Hepatocyte (in vitro differentiated cells): ENCODE measurements at regions not wholly inside any gene's neighbourhood (a gene's known extent, or its start where the extent isn't known, plus 50 kb on each side); places are given as distances from the start of the nearest gene placed in this dataset.
A peak's percentile ranks its signal among the peaks of the same experiment; 100 is the strongest.
"Not testable (repeated sequence)": the region's sequence is repeated elsewhere in the genome, so short reads cannot be mapped to it uniquely, and the experiment has no call there.

Source experiments
- DNase-seq: peaks from one replicate; pipeline ENCODE4 v3.0.0-alpha.2; 2016; ENCODE audit warnings: low spot score
- H2AFZ ChIP-seq: fragments of 200-600 bp; sonication (generic); 2 replicates; pipeline ENCODE4 v1.6.0; 2016; ENCODE audit warnings: antibody characterized with exemption, mild to moderate bottlenecking
- H3K27ac ChIP-seq: fragments of 200-600 bp; sonication (generic); 2 replicates; pipeline ENCODE4 v1.5.1; 2016; ENCODE audit warnings: mild to moderate bottlenecking
- H3K27me3 ChIP-seq: fragments of 200-600 bp; sonication (generic); 2 replicates; pipeline ENCODE4 v1.6.1; 2016
- H3K36me3 ChIP-seq: fragments of 200-600 bp; sonication (generic); replicated peaks from 2 replicates; pipeline ENCODE4 v1.5.1; 2016; ENCODE audit warnings: low read depth; ENCODE audit not compliant: insufficient read depth
- H3K4me1 ChIP-seq: fragments of 200-600 bp; sonication (generic); 2 replicates; pipeline ENCODE4 v1.5.1; 2016; ENCODE audit warnings: mild to moderate bottlenecking, moderate library complexity; ENCODE audit not compliant: insufficient read depth
- H3K4me2 ChIP-seq: fragments of 200-600 bp; sonication (generic); 2 replicates; pipeline ENCODE4 v1.6.0; 2016
- H3K4me3 ChIP-seq: fragments of 200-600 bp; sonication (generic); 2 replicates; pipeline ENCODE4 v1.5.1; 2016; ENCODE audit warnings: mild to moderate bottlenecking
- H3K79me2 ChIP-seq: fragments of 200-600 bp; sonication (generic); 2 replicates; pipeline ENCODE4 v1.6.0; 2017; ENCODE audit warnings: mild to moderate bottlenecking
- H3K9me2 ChIP-seq: fragments of 200-600 bp; sonication (generic); replicated peaks from 2 replicates; pipeline ENCODE4 v1.6.0; 2017; ENCODE audit warnings: mild to moderate bottlenecking; ENCODE audit not compliant: insufficient read depth
- H3K9me3 ChIP-seq: fragments of 200-600 bp; sonication (generic); 2 replicates; pipeline ENCODE4 v1.5.1; 2016; ENCODE audit warnings: low read depth, mild to moderate bottlenecking
- H4K20me1 ChIP-seq: fragments of 200-600 bp; sonication (generic); 2 replicates; pipeline ENCODE4 v1.6.0; 2016; ENCODE audit warnings: mild to moderate bottlenecking; ENCODE audit not compliant: insufficient read depth, poor library complexity, severe bottlenecking
- CTCF ChIP-seq: fragments of 200-600 bp; sonication (generic); IDR thresholded peaks from 2 replicates; pipeline ENCODE4 v1.5.1; 2016; ENCODE audit warnings: antibody characterized with exemption, mild to moderate bottlenecking; ENCODE audit not compliant: poor library complexity
- EZH2 ChIP-seq: fragments of 200-600 bp; sonication (generic); IDR thresholded peaks from 2 replicates; pipeline ENCODE4 v1.6.1; 2016; ENCODE audit warnings: antibody characterized with exemption, mild to moderate bottlenecking, borderline replicate concordance
- EZH2phosphoT487 ChIP-seq: fragments of 200-600 bp; sonication (generic); IDR thresholded peaks from one replicate; pipeline ENCODE4 v1.6.1; 2018; ENCODE audit warnings: antibody characterized with exemption, mild to moderate bottlenecking, low read depth, moderate library complexity; ENCODE audit not compliant: unreplicated experiment, severe bottlenecking
- WGBS: methylation state at CpG from one replicate; pipeline ENCODE4 v1.1.6; 2016; ENCODE audit warnings: low lambda C conversion rate; ENCODE audit errors: missing lambda C conversion rate; 5-methylcytosine and 5-hydroxymethylcytosine counted together

- H3K27ac ChIP-seq: no peak overlapping the region
- no peak overlapping the region for H2AFZ ChIP-seq
- no peak for TF ChIP-seq EZH2
- TF ChIP-seq EZH2phosphoT487: no peak
- TF ChIP-seq CTCF: no peak
- no peak overlapping the region for H3K4me2 ChIP-seq
- no peaks in the 10 kb centered on the region for H3K79me2 ChIP-seq
- no peak overlapping the region for H3K4me3 ChIP-seq
- no peaks in the 10 kb centered on the region for H4K20me1 ChIP-seq
- H3K36me3 ChIP-seq: no peaks in the 10 kb centered on the region
- no peaks in the 10 kb centered on the region for H3K27me3 ChIP-seq
- 61% methylated on average over 2 of the region's 2 CpGs for WGBS
- no peak for DNase-seq
- H3K9me3 ChIP-seq: no peaks in the 10 kb centered on the region
- H3K4me1 ChIP-seq: peaks cover 3% of the 10 kb centered on the region
- no peaks in the 10 kb centered on the region for H3K9me2 ChIP-seq
Measured at GRCh38 chr15:95078003-95078402, 846.6 kb downstream of the MCTP2 start.

GRCh38 chr15:95080228-95080627, 848.9 kb downstream of the MCTP2 start:
- H3K79me2 ChIP-seq, H3K4me3 ChIP-seq, H3K27me3 ChIP-seq, H3K27ac ChIP-seq, H3K9me3 ChIP-seq, H4K20me1 ChIP-seq, H3K9me2 ChIP-seq, H3K4me1 ChIP-seq, H3K4me2 ChIP-seq, DNase-seq, H3K36me3 ChIP-seq, H2AFZ ChIP-seq: not testable (repeated sequence)
- WGBS: 90% methylated on average over 1 of the region's 1 CpG

- no peak for TF ChIP-seq EZH2phosphoT487
- TF ChIP-seq CTCF: no peak
- no peak for TF ChIP-seq EZH2
- H3K27me3 ChIP-seq: no peaks in the 10 kb centered on the region
- H3K9me2 ChIP-seq: no peaks in the 10 kb centered on the region
- H3K36me3 ChIP-seq: no peaks in the 10 kb centered on the region
- no peaks in the 10 kb centered on the region for H4K20me1 ChIP-seq
- H3K4me1 ChIP-seq: peaks cover 17% of the 10 kb centered on the region
- WGBS: 63% methylated on average over 1 of the region's 1 CpG
- H3K4me3 ChIP-seq: no peak overlapping the region
- peak; percentile 28 for DNase-seq
- H3K27ac ChIP-seq: no peak overlapping the region
- no peaks in the 10 kb centered on the region for H3K79me2 ChIP-seq
- H3K4me2 ChIP-seq: no peak overlapping the region
- H3K9me3 ChIP-seq: no peaks in the 10 kb centered on the region
- H2AFZ ChIP-seq: no peak overlapping the region
Measured at GRCh38 chr15:95085056-95085455, 853.7 kb downstream of the MCTP2 start.

- H3K9me3 ChIP-seq: no peaks in the 10 kb centered on the region
- H3K4me3 ChIP-seq: no peak overlapping the region
- no peaks in the 10 kb centered on the region for H4K20me1 ChIP-seq
- DNase-seq: peak; percentile 40
- WGBS: 42% methylated on average over 5 of the region's 5 CpGs
- peak overlapping the region; percentile 26 for H3K4me2 ChIP-seq
- H3K27me3 ChIP-seq: no peaks in the 10 kb centered on the region
- no peaks in the 10 kb centered on the region for H3K36me3 ChIP-seq
- H3K27ac ChIP-seq: peak overlapping the region; percentile 69
- H3K4me1 ChIP-seq: peaks cover 17% of the 10 kb centered on the region
- no peaks in the 10 kb centered on the region for H3K79me2 ChIP-seq
- no peak for TF ChIP-seq CTCF
- TF ChIP-seq EZH2: no peak
- TF ChIP-seq EZH2phosphoT487: no peak
- H3K9me2 ChIP-seq: no peaks in the 10 kb centered on the region
- no peak overlapping the region for H2AFZ ChIP-seq
Measured at GRCh38 chr15:95086531-95087252, 855.3 kb downstream of the MCTP2 start.
